K562 (cell line): ENCODE measurements at regions not wholly inside any gene's neighbourhood (a gene's known extent, or its start where the extent isn't known, plus 50 kb on each side); places are given as distances from the start of the nearest gene placed in this dataset.

ENCODE experiments used
- ATAC-seq: fragments of 200-7000 bp; cut with Tn5 transposase; 3 replicates; pipeline ENCODE4 v1.9.1; 2020; ENCODE audit warnings: moderate library complexity
- BruUV-seq: library from RNA; stranded (reverse); fragments of 400-500 nt; replicated peaks from 2 replicates; lab custom pipeline; 2021; lab: Mats Ljungman, UMichigan
- CTCF ChIA-PET: fragments of 300-600 bp; formaldehyde crosslinking; extraction: SDS; loops from one replicate; lab custom pipeline; 2021; ENCODE audit warnings: low intra/inter-chr PET ratio; lab: Yijun Ruan, JAX
- POLR2A ChIA-PET: fragments of 300-600, 350-650 bp; sonication (Branson Sonifier 250); formaldehyde crosslinking; extraction: SDS; loops from one replicate; lab custom pipeline; 2021; ENCODE audit warnings: antibody characterized with exemption, inconsistent platforms; lab: Yijun Ruan, JAX
- DNase-seq, 4 experiments: peaks; one replicate each; pipeline versions ENCODE4 v3.0.0 to v3.0.0-alpha.2; 2011 to 2018; ENCODE audit warnings: low spot score in 3 of 4, mixed read lengths in 3 of 4; ENCODE audit errors: extremely low read depth in 1 of 4
- FAIRE-seq: peaks from 2 replicates; lab custom pipeline; 2011; peaks lifted over from hg19 to GRCh38; lab: Jason Lieb, UNC
- H2AFZ ChIP-seq: 2 replicates; pipeline ENCODE4 v1.6.0; 2011; ENCODE audit warnings: low read depth, low read length, control low read depth, inconsistent platforms
- H3K27ac ChIP-seq: fragments of 200-600 bp; 3 replicates; pipeline ENCODE4 v1.8.0; 2011; ENCODE audit warnings: low read depth, mild to moderate bottlenecking, control low read depth, inconsistent platforms, low read length, moderate library complexity, mixed read lengths; ENCODE audit errors: extremely low read depth
- H3K27me3 ChIP-seq, 2 experiments: fragments of 300-600 bp in 1 of 2; 2 replicates in 1 of 2; 3 replicates in 1 of 2; pipeline versions ENCODE4 v1.6.0 to v1.8.0; 2011; ENCODE audit warnings: inconsistent platforms in 2 of 2, low read length in 2 of 2, mild to moderate bottlenecking in 1 of 2, mixed read lengths in 1 of 2, moderate library complexity in 1 of 2; ENCODE audit not compliant: control insufficient read depth in 2 of 2, insufficient read depth in 2 of 2
- H3K36me3 ChIP-seq: fragments of 300-600 bp; 3 replicates; pipeline ENCODE4 v1.8.0; 2011; ENCODE audit warnings: mild to moderate bottlenecking, low read length, inconsistent platforms; ENCODE audit not compliant: control insufficient read depth, insufficient read depth
- H3K4me1 ChIP-seq, 2 experiments: fragments of 200-600 bp in 1 of 2; replicated peaks in 1 of 2; 2 replicates in 1 of 2; 3 replicates in 1 of 2; pipeline versions ENCODE4 v1.5.1 to v1.8.0; 2011; ENCODE audit warnings: inconsistent platforms in 2 of 2, low read length in 2 of 2, mild to moderate bottlenecking in 1 of 2, mixed read lengths in 1 of 2, moderate library complexity in 1 of 2; ENCODE audit not compliant: control insufficient read depth in 2 of 2, insufficient read depth in 2 of 2
- H3K4me2 ChIP-seq: 2 replicates; pipeline ENCODE4 v1.6.1; 2011; ENCODE audit warnings: low read length, control low read depth, inconsistent platforms, mixed read lengths; ENCODE audit not compliant: insufficient read depth
- H3K4me3 ChIP-seq: fragments of 200-600 bp; sonication (generic), shearing (Covaris generic); 2 replicates; pipeline ENCODE4 v1.5.1; 2016; ENCODE audit warnings: control low read depth, inconsistent platforms
- H3K79me2 ChIP-seq: fragments of 200-600 bp; 3 replicates; pipeline ENCODE4 v1.8.0; 2011; ENCODE audit warnings: low read length, inconsistent platforms; ENCODE audit not compliant: control insufficient read depth, insufficient read depth
- H3K9ac ChIP-seq, 2 experiments: 2 replicates each; pipeline versions ENCODE4 v1.6.0 to v1.6.1; 2011; ENCODE audit warnings: low read depth in 2 of 2, low read length in 2 of 2, control low read depth in 1 of 2, inconsistent platforms in 1 of 2, mild to moderate bottlenecking in 1 of 2, mixed read lengths in 1 of 2; ENCODE audit not compliant: insufficient read depth in 1 of 2
- H3K9me1 ChIP-seq: one replicate; pipeline ENCODE4 v1.6.0; 2011; ENCODE audit warnings: inconsistent platforms, mild to moderate bottlenecking, low read length, moderate library complexity; ENCODE audit not compliant: control insufficient read depth, insufficient read depth
- H3K9me3 ChIP-seq: replicated peaks from 2 replicates; pipeline ENCODE4 v1.5.1; 2011; ENCODE audit warnings: low read depth, low read length, inconsistent platforms; ENCODE audit not compliant: control insufficient read depth, insufficient read depth
- H4K20me1 ChIP-seq: replicated peaks from 2 replicates; pipeline ENCODE4 v1.6.1; 2011; ENCODE audit warnings: low read length, inconsistent platforms, mixed read lengths; ENCODE audit not compliant: control insufficient read depth, insufficient read depth
- CEBPB ChIP-seq: fragments of 450-650 bp; IDR thresholded peaks from 2 replicates; pipeline ENCODE4 v1.6.1; 2016; ENCODE audit warnings: missing genetic modification characterization, missing compliant biosample characterization
- CEBPG ChIP-seq, 3 experiments: fragments of 200-800 bp in 1 of 3; sonication (Bioruptor generic) in 1 of 3; sonication (generic) in 1 of 3; formaldehyde crosslinking in 1 of 3; IDR thresholded peaks in 2 of 3; conservative IDR thresholded peaks in 1 of 3; 2 replicates each; pipeline versions ENCODE4 v1.6.1 to v1.8.0; 2016 to 2022; ENCODE audit warnings: missing compliant biosample characterization in 2 of 3, missing genetic modification characterization in 2 of 3, mild to moderate bottlenecking in 1 of 3, missing genetic modification reagents in 1 of 3
- CHD2 ChIP-seq: IDR thresholded peaks from 2 replicates; pipeline ENCODE4 v1.6.1; 2011; ENCODE audit warnings: low read depth, low read length
- MTA3 ChIP-seq: fragments of 450-650 bp; formaldehyde crosslinking; IDR thresholded peaks from 2 replicates; pipeline ENCODE4 v1.6.1; 2017; ENCODE audit warnings: mild to moderate bottlenecking, borderline replicate concordance
- YY1 ChIP-seq, 3 experiments: IDR thresholded peaks; 2 replicates each; pipeline ENCODE4 v1.6.1; 2011; ENCODE audit warnings: low read length in 2 of 3, mild to moderate bottlenecking in 2 of 3, moderate library complexity in 2 of 3, borderline replicate concordance in 1 of 3, control low read depth in 1 of 3, low read depth in 1 of 3; ENCODE audit not compliant: insufficient read depth in 3 of 3, insufficient replicate concordance in 2 of 3, control insufficient read depth in 1 of 3, insufficient read length in 1 of 3; ENCODE audit errors: extremely low read depth in 1 of 3
- WGBS: fragments of 100-300 bp; shearing (Covaris generic); methylation state at CpG from one replicate; pipeline ENCODE4 v1.1.6; 2016; ENCODE audit warnings: low coverage, mixed read lengths; ENCODE audit not compliant: insufficient coverage; ENCODE audit errors: missing lambda C conversion rate; 5-methylcytosine and 5-hydroxymethylcytosine counted together
- in situ Hi-C: fragments of 300-500 bp; cut with MboI; formaldehyde crosslinking; loops from 4 replicates; pipeline ENCODE4 v1.15.0; 2018; ENCODE audit warnings: inconsistent platforms, mixed read lengths
- intact Hi-C: fragments of 100-400 bp; cut with micrococcal nuclease; formaldehyde crosslinking; loops from 2 replicates; pipeline ENCODE4 v1.14.2; 2022
- TF ChIP-seq, protein P1 (sequence below), 2 experiments: IDR thresholded peaks; 2 replicates each; pipeline ENCODE4 v1.6.1; 2011; ENCODE audit warnings: borderline replicate concordance in 1 of 2, control low read depth in 1 of 2, low read depth in 1 of 2, low read length in 1 of 2, mild to moderate bottlenecking in 1 of 2, mixed read lengths in 1 of 2, moderate library complexity in 1 of 2; ENCODE audit not compliant: insufficient read depth in 1 of 2, insufficient read length in 1 of 2, poor library complexity in 1 of 2, severe bottlenecking in 1 of 2; ENCODE audit errors: extremely low read depth in 1 of 2
- TF ChIP-seq, protein P2 (sequence below): fragments of 450-650 bp; IDR thresholded peaks from one replicate; pipeline ENCODE4 v1.6.1; 2018; ENCODE audit warnings: mild to moderate bottlenecking, moderate library complexity; ENCODE audit not compliant: partially characterized antibody

GRCh38 chr13:61670384-61671161, 254.9 kb upstream of the PCDH20 start:
- H3K4me3 ChIP-seq = peak overlapping the region; percentile 19
- 0 out of 2 replicates have a peak overlapping the region, but pooled peaks have one; percentile 24 for H2AFZ ChIP-seq
- H3K27ac ChIP-seq = peak overlapping the region; percentile 56; the same call in 2 of the 3 replicates
- no peaks in the 10 kb centered on the region for H3K36me3 ChIP-seq
- WGBS = 0% methylated on average over 9 of the region's 19 CpGs
- peak overlapping the region; percentile 32; the same call in 1 of the 2 replicates for H3K4me2 ChIP-seq
- intact Hi-C loops (no loop called here), in situ Hi-C loops (no loop called here)
- H3K9me1 ChIP-seq = no peaks in the 10 kb centered on the region
- H3K9me3 ChIP-seq = no peaks in the 10 kb centered on the region
- no peaks in the 10 kb centered on the region for H4K20me1 ChIP-seq
- H3K4me1 ChIP-seq = no peaks in the 10 kb centered on the region
- DNase-seq (peak in 1 of 4 experiments; percentile 20), FAIRE-seq (no peak), ATAC-seq (peak; percentile 60; the same call in 1 of the 3 replicates)
- TSS peak; percentile 59 for BruUV-seq
- H3K79me2 ChIP-seq = no peaks in the 10 kb centered on the region
- no peaks in the 10 kb centered on the region for H3K27me3 ChIP-seq
- POLR2A ChIA-PET = no interaction called here
- H3K9ac ChIP-seq = peak overlapping the region in 1 of 2 experiments; percentile 51; a peak in 2 of 4 replicates
- CTCF ChIA-PET = no interaction called here
- 0 out of 2 replicates have a peak, but pooled peaks have one; percentile 36 for TF ChIP-seq CHD2
- TF ChIP-seq, protein P1, sequence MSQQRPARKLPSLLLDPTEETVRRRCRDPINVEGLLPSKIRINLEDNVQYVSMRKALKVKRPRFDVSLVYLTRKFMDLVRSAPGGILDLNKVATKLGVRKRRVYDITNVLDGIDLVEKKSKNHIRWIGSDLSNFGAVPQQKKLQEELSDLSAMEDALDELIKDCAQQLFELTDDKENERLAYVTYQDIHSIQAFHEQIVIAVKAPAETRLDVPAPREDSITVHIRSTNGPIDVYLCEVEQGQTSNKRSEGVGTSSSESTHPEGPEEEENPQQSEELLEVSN (IDR thresholded peaks at IDR 0.05; ENCODE audit: borderline replicate concordance in 1 of 2, extremely low read depth in 1 of 2, insufficient read depth in 1 of 2, insufficient read length in 1 of 2, low read depth in 1 of 2, low read length in 1 of 2, poor library complexity in 1 of 2, severe bottlenecking in 1 of 2) = peak in 1 of 2 experiments; percentile 10
- peak; percentile 83 for TF ChIP-seq CEBPB (tag)
- peak in 1 of 3 experiments; percentile 21 for TF ChIP-seq YY1 (IDR thresholded peaks at IDR 0.05; ENCODE audit: borderline replicate concordance in 1 of 3, control insufficient read depth in 1 of 3, extremely low read depth in 1 of 3, insufficient read depth in 3 of 3, insufficient read length in 1 of 3, insufficient replicate concordance in 2 of 3, low read depth in 1 of 3, low read length in 2 of 3)
- TF ChIP-seq, protein P2, sequence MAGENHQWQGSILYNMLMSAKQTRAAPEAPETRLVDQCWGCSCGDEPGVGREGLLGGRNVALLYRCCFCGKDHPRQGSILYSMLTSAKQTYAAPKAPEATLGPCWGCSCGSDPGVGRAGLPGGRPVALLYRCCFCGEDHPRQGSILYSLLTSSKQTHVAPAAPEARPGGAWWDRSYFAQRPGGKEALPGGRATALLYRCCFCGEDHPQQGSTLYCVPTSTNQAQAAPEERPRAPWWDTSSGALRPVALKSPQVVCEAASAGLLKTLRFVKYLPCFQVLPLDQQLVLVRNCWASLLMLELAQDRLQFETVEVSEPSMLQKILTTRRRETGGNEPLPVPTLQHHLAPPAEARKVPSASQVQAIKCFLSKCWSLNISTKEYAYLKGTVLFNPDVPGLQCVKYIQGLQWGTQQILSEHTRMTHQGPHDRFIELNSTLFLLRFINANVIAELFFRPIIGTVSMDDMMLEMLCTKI = no peak
- TF ChIP-seq MTA3 = no peak
- TF ChIP-seq CEBPG (CRISPR knock-in tag; IDR thresholded peaks at IDR 0.05) = no peak
- peak; percentile 25 to 53; a peak in 2 of 4 replicates for TF ChIP-seq CEBPG (tag; conservative IDR thresholded peaks at IDR 0.05 in 1 of 2, IDR thresholded peaks at IDR 0.05 in 1 of 2)
